Activated B cell treated with CpG ODN at 0.5 μM for 24 hours (primary cell): ENCODE measurements at regions not wholly inside any gene's neighbourhood (a gene's known extent, or its start where the extent isn't known, plus 50 kb on each side); places are given as distances from the start of the nearest gene placed in this dataset.

Experiments
- ATAC-seq: fragments of 200-7000 bp; cut with Tn5 transposase; one replicate; pipeline ENCODE4 v1.10.0; 2021; ENCODE audit warnings: low read depth, mild to moderate bottlenecking, moderate library complexity
- CTCF ChIA-PET: fragments of 350-600 bp; sonication (Branson Sonifier 250); formaldehyde crosslinking; loops from one replicate; lab custom pipeline; 2021; ENCODE audit warnings: antibody characterized with exemption; lab: Charles Lee
- POLR2A ChIA-PET: fragments of 350-600 bp; sonication (Branson Sonifier 250); formaldehyde crosslinking; loops from one replicate; lab custom pipeline; 2021; ENCODE audit warnings: antibody characterized with exemption; lab: Charles Lee
- DNase-seq: peaks from one replicate; pipeline ENCODE4 v3.0.0; 2022
- H3K27ac Mint-ChIP-seq: one replicate; pipeline ENCODE4 v1.8.0; 2020; ENCODE audit warnings: mixed read lengths
- H3K27me3 Mint-ChIP-seq: one replicate; pipeline ENCODE4 v1.8.0; 2021; ENCODE audit warnings: mixed read lengths
- H3K36me3 Mint-ChIP-seq: one replicate; pipeline ENCODE4 v1.8.0; 2021; ENCODE audit warnings: low read depth, mixed read lengths
- H3K4me1 Mint-ChIP-seq: one replicate; pipeline ENCODE4 v1.8.0; 2021; ENCODE audit warnings: mixed read lengths
- H3K4me3 Mint-ChIP-seq: one replicate; pipeline ENCODE4 v1.8.0; 2020; ENCODE audit warnings: mild to moderate bottlenecking, mixed read lengths
- H3K9me3 Mint-ChIP-seq: one replicate; pipeline ENCODE4 v1.8.0; 2020; ENCODE audit warnings: mixed read lengths
- CTCF ChIP-seq: fragments of 200-600 bp; IDR thresholded peaks from one replicate; pipeline ENCODE4 v1.8.0; 2022; ENCODE audit warnings: antibody characterized with exemption, mild to moderate bottlenecking
- intact Hi-C: fragments of 100-400 bp; cut with micrococcal nuclease; formaldehyde crosslinking; loops from one replicate; pipeline ENCODE4 v1.15.1; 2024

GRCh38 chr10:105989995-105990394, 1174.5 kb downstream of the SORCS1 start:
- Mint-ChIP-seq H3K27me3 (no peaks in the 10 kb centered on the region), H3K27ac (no peak overlapping the region), H3K36me3 (no peaks in the 10 kb centered on the region), H3K4me3 (no peak overlapping the region), H3K4me1 (no peaks in the 10 kb centered on the region), H3K9me3 (peaks cover 3% of the 10 kb centered on the region)
- ChIA-PET POLR2A (no interaction called here), CTCF (no interaction called here)
- intact Hi-C loops: no loop called here
- DNase-seq (no peak), ATAC-seq (no peak)
- TF ChIP-seq CTCF: no peak

GRCh38 chr10:105988848-105989247, 1175.7 kb downstream of the SORCS1 start:
- no peak for ATAC-seq
- H3K4me1 Mint-ChIP-seq: no peaks in the 10 kb centered on the region
- CTCF ChIA-PET: no interaction called here

GRCh38 chr10:105986912-105987635, 1177.4 kb downstream of the SORCS1 start:
- ChIA-PET CTCF (no interaction called here), POLR2A (no interaction called here)
- no peak overlapping the region for H3K27ac Mint-ChIP-seq

More at GRCh38 chr10:105988848-105989247, 1175.7 kb downstream of the SORCS1 start:
- Mint-ChIP-seq H3K9me3 (peaks cover 3% of the 10 kb centered on the region), H3K36me3 (no peaks in the 10 kb centered on the region), H3K27ac (no peak overlapping the region), H3K27me3 (no peaks in the 10 kb centered on the region), H3K4me3 (no peak overlapping the region)
- TF ChIP-seq CTCF: no peak
- POLR2A ChIA-PET: no interaction called here
- intact Hi-C loops: no loop called here
- no peak for DNase-seq

GRCh38 chr10:105986486-105986885, 1178.0 kb downstream of the SORCS1 start:
- intact Hi-C loops: no loop called here
- ChIA-PET POLR2A (no interaction called here), CTCF (no interaction called here)
- DNase-seq: no peak
- TF ChIP-seq CTCF: no peak
- no peaks in the 10 kb centered on the region for H3K4me1 Mint-ChIP-seq
- no peak overlapping the region for H3K4me3 Mint-ChIP-seq
- H3K27me3 Mint-ChIP-seq: no peaks in the 10 kb centered on the region
- no peaks in the 10 kb centered on the region for H3K9me3 Mint-ChIP-seq
- no peak for ATAC-seq
- no peaks in the 10 kb centered on the region for H3K36me3 Mint-ChIP-seq
- H3K27ac Mint-ChIP-seq: no peak overlapping the region

More at GRCh38 chr10:105986912-105987635, 1177.4 kb downstream of the SORCS1 start:
- ATAC-seq: no peak
- DNase-seq: no peak
- TF ChIP-seq CTCF: no peak
- no peaks in the 10 kb centered on the region for H3K27me3 Mint-ChIP-seq
- no peaks in the 10 kb centered on the region for H3K9me3 Mint-ChIP-seq
- no peak overlapping the region for H3K4me3 Mint-ChIP-seq
- no peaks in the 10 kb centered on the region for H3K36me3 Mint-ChIP-seq
- H3K4me1 Mint-ChIP-seq: no peaks in the 10 kb centered on the region
- intact Hi-C loops: no loop called here

GRCh38 chr10:105982735-105983134, 1181.8 kb downstream of the SORCS1 start:
- intact Hi-C loops: no loop called here
- CTCF ChIA-PET: no interaction called here
- H3K4me3 Mint-ChIP-seq: no peak overlapping the region
- H3K36me3 Mint-ChIP-seq: no peaks in the 10 kb centered on the region
- no peak for ATAC-seq
- no peak overlapping the region for H3K27ac Mint-ChIP-seq
- no peaks in the 10 kb centered on the region for H3K27me3 Mint-ChIP-seq
- TF ChIP-seq CTCF: no peak
- H3K4me1 Mint-ChIP-seq: no peaks in the 10 kb centered on the region
- no peak for DNase-seq
- peaks cover 4% of the 10 kb centered on the region for H3K9me3 Mint-ChIP-seq
- POLR2A ChIA-PET: no interaction called here
